CD14-positive monocyte (primary cell): ENCODE measurements at regions not wholly inside any gene's neighbourhood (a gene's known extent, or its start where the extent isn't known, plus 50 kb on each side); places are given as distances from the start of the nearest gene placed in this dataset.

ENCODE experiments used
- DNase-seq, 3 donors: peaks; one replicate each; pipeline ENCODE4 v3.0.0-alpha.2; 2011 to 2022
- H2AFZ ChIP-seq: 2 replicates; pipeline ENCODE4 v1.6.0; 2012; ENCODE audit warnings: mild to moderate bottlenecking, low read depth, low read length, inconsistent platforms; ENCODE audit not compliant: insufficient read depth, poor library complexity, severe bottlenecking
- H3K27ac ChIP-seq, 2 donors: 1 replicate in 1 of 2; 2 replicates in 1 of 2; pipeline ENCODE4 v1.5.1; 2012 to 2013; ENCODE audit warnings: low read length in 2 of 2, control low read depth in 1 of 2, inconsistent platforms in 1 of 2, low read depth in 1 of 2, mild to moderate bottlenecking in 1 of 2
- H3K27me3 ChIP-seq, 2 donors: one replicate each; pipeline versions ENCODE4 v1.6.0 to v1.6.1; 2011 to 2013; ENCODE audit warnings: low read length in 2 of 2; ENCODE audit not compliant: control insufficient read depth in 2 of 2, insufficient read depth in 2 of 2
- H3K36me3 ChIP-seq, 2 donors: replicated peaks in 1 of 2; 1 replicate in 1 of 2; 2 replicates in 1 of 2; pipeline versions ENCODE4 v1.5.1 to v1.6.1; 2012 to 2013; ENCODE audit warnings: low read length in 2 of 2, control low read depth in 1 of 2, inconsistent platforms in 1 of 2, mild to moderate bottlenecking in 1 of 2; ENCODE audit not compliant: insufficient read depth in 2 of 2, control insufficient read depth in 1 of 2
- H3K4me1 ChIP-seq, 2 donors: 1 replicate in 1 of 2; 2 replicates in 1 of 2; pipeline versions ENCODE4 v1.5.1 to v1.6.1; 2012 to 2013; ENCODE audit warnings: low read length in 2 of 2, control low read depth in 1 of 2, inconsistent platforms in 1 of 2, mild to moderate bottlenecking in 1 of 2, moderate library complexity in 1 of 2; ENCODE audit not compliant: insufficient read depth in 2 of 2, control insufficient read depth in 1 of 2
- H3K4me2 ChIP-seq: replicated peaks from 2 replicates; pipeline ENCODE3; 2012; ENCODE audit warnings: low read length, moderate library complexity, mild to moderate bottlenecking; ENCODE audit not compliant: poor library complexity, severe bottlenecking; ENCODE audit errors: extremely low read depth
- H3K4me3 ChIP-seq, 3 experiments: fragments of 200-600 bp in 1 of 3; sonication (generic) in 1 of 3; replicated peaks in 1 of 3; 1 replicate in 2 of 3; 2 replicates in 1 of 3; pipeline ENCODE4 v1.5.1; 2011 to 2013; ENCODE audit warnings: low read length in 3 of 3, mild to moderate bottlenecking in 3 of 3, control low read depth in 2 of 3, low read depth in 2 of 3, inconsistent platforms in 1 of 3, moderate library complexity in 1 of 3
- H3K79me2 ChIP-seq: 2 replicates; pipeline ENCODE4 v1.6.0; 2012; ENCODE audit warnings: mild to moderate bottlenecking, control low read depth, inconsistent platforms, low read length, moderate library complexity; ENCODE audit not compliant: insufficient read depth
- H3K9ac ChIP-seq: 2 replicates; pipeline ENCODE4 v1.6.0; 2017; ENCODE audit warnings: low read length, mild to moderate bottlenecking; ENCODE audit not compliant: insufficient read depth, poor library complexity, severe bottlenecking
- H3K9me3 ChIP-seq, 2 donors: replicated peaks in 1 of 2; 1 replicate in 1 of 2; 2 replicates in 1 of 2; pipeline versions ENCODE4 v1.5.1 to v1.6.1; 2012 to 2013; ENCODE audit warnings: low read length in 2 of 2, control low read depth in 1 of 2; ENCODE audit not compliant: control insufficient read depth in 1 of 2, insufficient read depth in 1 of 2
- H4K20me1 ChIP-seq: 2 replicates; pipeline ENCODE4 v1.6.0; 2012; ENCODE audit warnings: mild to moderate bottlenecking, low read length, control low read depth, moderate library complexity; ENCODE audit not compliant: insufficient read depth
- H3K27ac Mint-ChIP-seq, 7 donors: one replicate each; pipeline ENCODE4 v1.8.0; 2020; ENCODE audit warnings: mild to moderate bottlenecking in 7 of 7, mixed read lengths in 7 of 7, moderate library complexity in 6 of 7, inconsistent platforms in 2 of 7
- H3K27me3 Mint-ChIP-seq, 3 donors: one replicate each; pipeline ENCODE4 v1.8.0; 2021 to 2022; ENCODE audit warnings: low read depth in 3 of 3, mild to moderate bottlenecking in 3 of 3, mixed read lengths in 3 of 3, moderate library complexity in 3 of 3, inconsistent platforms in 1 of 3
- H3K36me3 Mint-ChIP-seq, 2 donors: one replicate each; pipeline ENCODE4 v1.8.0; 2020; ENCODE audit warnings: mixed read lengths in 2 of 2, inconsistent platforms in 1 of 2, mild to moderate bottlenecking in 1 of 2
- H3K4me1 Mint-ChIP-seq: one replicate; pipeline ENCODE4 v1.8.0; 2020; ENCODE audit warnings: mild to moderate bottlenecking, mixed read lengths
- H3K4me3 Mint-ChIP-seq, 2 donors: one replicate each; pipeline ENCODE4 v1.8.0; 2020; ENCODE audit warnings: mild to moderate bottlenecking in 2 of 2, mixed read lengths in 2 of 2, moderate library complexity in 1 of 2
- H3K9me3 Mint-ChIP-seq, 7 donors: one replicate each; pipeline ENCODE4 v1.8.0; 2020 to 2022; ENCODE audit warnings: mixed read lengths in 7 of 7, mild to moderate bottlenecking in 6 of 7, moderate library complexity in 6 of 7, inconsistent platforms in 2 of 7
- intact Hi-C, 2 donors: fragments of 100-400 bp; cut with micrococcal nuclease; formaldehyde crosslinking; loops; one replicate each; pipeline versions ENCODE4 v1.15.0 to v1.15.1; 2023
- TF ChIP-seq, protein P1 (sequence below): fragments of 200-600 bp; IDR thresholded peaks from one replicate; pipeline ENCODE4 v1.8.0; 2022; ENCODE audit warnings: antibody characterized with exemption, mild to moderate bottlenecking

- intact Hi-C loops: no loop called here
- H3K36me3 ChIP-seq: no peaks in the 10 kb centered on the region
- H3K4me1 Mint-ChIP-seq: no peaks in the 10 kb centered on the region
- no peak overlapping the region for H3K27ac Mint-ChIP-seq
- no peak overlapping the region for H3K9ac ChIP-seq
- H3K4me1 ChIP-seq: no peaks in the 10 kb centered on the region
- H3K27ac ChIP-seq: no peak overlapping the region
- no peaks in the 10 kb centered on the region for H3K9me3 ChIP-seq
- no peaks in the 10 kb centered on the region for H3K36me3 Mint-ChIP-seq
- no peak for DNase-seq
- no peak overlapping the region for H3K4me3 ChIP-seq
- H4K20me1 ChIP-seq: no peaks in the 10 kb centered on the region
- no peaks in the 10 kb centered on the region for H3K79me2 ChIP-seq
- H2AFZ ChIP-seq: no peak overlapping the region
- TF ChIP-seq, protein P1, sequence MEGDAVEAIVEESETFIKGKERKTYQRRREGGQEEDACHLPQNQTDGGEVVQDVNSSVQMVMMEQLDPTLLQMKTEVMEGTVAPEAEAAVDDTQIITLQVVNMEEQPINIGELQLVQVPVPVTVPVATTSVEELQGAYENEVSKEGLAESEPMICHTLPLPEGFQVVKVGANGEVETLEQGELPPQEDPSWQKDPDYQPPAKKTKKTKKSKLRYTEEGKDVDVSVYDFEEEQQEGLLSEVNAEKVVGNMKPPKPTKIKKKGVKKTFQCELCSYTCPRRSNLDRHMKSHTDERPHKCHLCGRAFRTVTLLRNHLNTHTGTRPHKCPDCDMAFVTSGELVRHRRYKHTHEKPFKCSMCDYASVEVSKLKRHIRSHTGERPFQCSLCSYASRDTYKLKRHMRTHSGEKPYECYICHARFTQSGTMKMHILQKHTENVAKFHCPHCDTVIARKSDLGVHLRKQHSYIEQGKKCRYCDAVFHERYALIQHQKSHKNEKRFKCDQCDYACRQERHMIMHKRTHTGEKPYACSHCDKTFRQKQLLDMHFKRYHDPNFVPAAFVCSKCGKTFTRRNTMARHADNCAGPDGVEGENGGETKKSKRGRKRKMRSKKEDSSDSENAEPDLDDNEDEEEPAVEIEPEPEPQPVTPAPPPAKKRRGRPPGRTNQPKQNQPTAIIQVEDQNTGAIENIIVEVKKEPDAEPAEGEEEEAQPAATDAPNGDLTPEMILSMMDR: no peak
- peaks cover 0 to 7% (median 2%) of the 10 kb centered on the region in 7 donors for H3K9me3 Mint-ChIP-seq
- H3K27me3 Mint-ChIP-seq: no peaks in the 10 kb centered on the region
- H3K4me3 Mint-ChIP-seq: no peak overlapping the region
- no peak overlapping the region for H3K4me2 ChIP-seq
- H3K27me3 ChIP-seq: no peaks in the 10 kb centered on the region
These were observed 356.9 kb upstream of the NUDT12 start for GRCh38 chr5:103919506-103919905.

DNA sequence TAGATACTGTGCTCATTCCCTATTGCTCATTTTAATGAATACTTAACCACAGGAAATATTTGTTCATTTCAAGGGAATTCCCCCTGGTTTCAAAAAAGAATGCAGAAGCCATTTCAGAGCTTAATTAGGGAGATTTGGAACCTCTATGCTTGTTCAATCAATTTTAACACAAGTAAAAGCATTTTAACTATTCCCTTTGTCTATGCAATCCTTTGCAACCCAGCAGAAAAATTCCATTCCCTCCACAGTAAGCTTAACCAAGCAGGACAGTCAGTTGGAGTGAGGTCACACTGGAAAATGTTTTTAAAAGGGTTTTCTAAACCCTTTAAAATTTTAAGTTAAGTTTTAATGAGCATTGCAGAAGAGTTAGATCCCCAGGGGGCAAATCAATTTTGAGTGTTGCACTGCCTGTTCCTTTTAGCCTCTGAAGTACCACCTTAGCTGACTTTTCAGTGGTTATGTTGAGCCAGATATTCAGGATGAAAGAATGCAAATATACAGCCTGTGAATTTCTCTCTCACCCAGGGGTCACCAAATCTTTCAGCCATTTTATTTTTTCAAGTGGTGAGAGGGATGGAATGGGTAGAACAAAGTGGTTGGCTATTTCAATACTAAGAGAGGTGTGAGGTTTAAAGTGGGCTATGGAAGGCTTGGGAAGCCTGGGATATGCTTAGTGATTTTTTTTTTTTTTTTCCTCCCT, 356.2 kb upstream of the NUDT12 start:
- Mint-ChIP-seq H3K4me1 (no peaks in the 10 kb centered on the region), H3K9me3 (peaks cover 0 to 7% (median 2%) of the 10 kb centered on the region in 7 donors), H3K36me3 (no peaks in the 10 kb centered on the region), H3K27ac (no peak overlapping the region), H3K4me3 (no peak overlapping the region), H3K27me3 (no peaks in the 10 kb centered on the region)
- H3K79me2 ChIP-seq: no peaks in the 10 kb centered on the region
- H3K4me1 ChIP-seq: no peaks in the 10 kb centered on the region
- DNase-seq: no peak
- intact Hi-C loops: no loop called here
- no peaks in the 10 kb centered on the region for H3K27me3 ChIP-seq
- no peaks in the 10 kb centered on the region for H3K9me3 ChIP-seq
- H3K36me3 ChIP-seq: no peaks in the 10 kb centered on the region
- no peak overlapping the region for H2AFZ ChIP-seq
- TF ChIP-seq, protein P1: no peak
- no peak overlapping the region for H3K27ac ChIP-seq
- H3K9ac ChIP-seq: no peak overlapping the region
- no peaks in the 10 kb centered on the region for H4K20me1 ChIP-seq
- no peak overlapping the region for H3K4me3 ChIP-seq
- H3K4me2 ChIP-seq: no peak overlapping the region
